GM12874 (cell line): ENCODE measurements at regions not wholly inside any gene's neighbourhood (a gene's known extent, or its start where the extent isn't known, plus 50 kb on each side); places are given as distances from the start of the nearest gene placed in this dataset.

Experiments
- TF ChIP-seq, protein P1 (sequence below): IDR thresholded peaks from 2 replicates; pipeline ENCODE4 v1.5.1; 2011; ENCODE audit warnings: low read depth, mild to moderate bottlenecking, control low read depth, low read length, moderate library complexity; ENCODE audit not compliant: insufficient read depth

DNA sequence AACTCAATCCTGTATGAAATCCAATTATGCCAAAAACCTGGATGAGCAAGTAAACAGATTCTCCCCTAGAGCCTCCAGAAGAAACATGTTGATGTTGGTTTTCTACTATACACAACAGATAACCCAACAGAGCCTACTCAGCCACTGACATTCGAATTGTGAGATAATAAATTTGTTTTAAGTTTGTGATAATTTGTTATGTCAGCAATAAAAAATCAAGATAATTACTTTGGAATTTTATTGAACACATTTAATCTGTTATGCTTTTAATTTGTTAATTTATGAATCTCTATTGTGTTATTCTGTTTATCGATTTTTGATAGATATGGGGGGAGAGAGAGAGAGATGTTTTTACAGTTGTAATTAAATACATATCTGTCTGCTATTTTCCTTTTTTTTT lies 1016.1 kb upstream of the PCDH7 start:
- TF ChIP-seq, protein P1, sequence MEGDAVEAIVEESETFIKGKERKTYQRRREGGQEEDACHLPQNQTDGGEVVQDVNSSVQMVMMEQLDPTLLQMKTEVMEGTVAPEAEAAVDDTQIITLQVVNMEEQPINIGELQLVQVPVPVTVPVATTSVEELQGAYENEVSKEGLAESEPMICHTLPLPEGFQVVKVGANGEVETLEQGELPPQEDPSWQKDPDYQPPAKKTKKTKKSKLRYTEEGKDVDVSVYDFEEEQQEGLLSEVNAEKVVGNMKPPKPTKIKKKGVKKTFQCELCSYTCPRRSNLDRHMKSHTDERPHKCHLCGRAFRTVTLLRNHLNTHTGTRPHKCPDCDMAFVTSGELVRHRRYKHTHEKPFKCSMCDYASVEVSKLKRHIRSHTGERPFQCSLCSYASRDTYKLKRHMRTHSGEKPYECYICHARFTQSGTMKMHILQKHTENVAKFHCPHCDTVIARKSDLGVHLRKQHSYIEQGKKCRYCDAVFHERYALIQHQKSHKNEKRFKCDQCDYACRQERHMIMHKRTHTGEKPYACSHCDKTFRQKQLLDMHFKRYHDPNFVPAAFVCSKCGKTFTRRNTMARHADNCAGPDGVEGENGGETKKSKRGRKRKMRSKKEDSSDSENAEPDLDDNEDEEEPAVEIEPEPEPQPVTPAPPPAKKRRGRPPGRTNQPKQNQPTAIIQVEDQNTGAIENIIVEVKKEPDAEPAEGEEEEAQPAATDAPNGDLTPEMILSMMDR, result no peak

DNA sequence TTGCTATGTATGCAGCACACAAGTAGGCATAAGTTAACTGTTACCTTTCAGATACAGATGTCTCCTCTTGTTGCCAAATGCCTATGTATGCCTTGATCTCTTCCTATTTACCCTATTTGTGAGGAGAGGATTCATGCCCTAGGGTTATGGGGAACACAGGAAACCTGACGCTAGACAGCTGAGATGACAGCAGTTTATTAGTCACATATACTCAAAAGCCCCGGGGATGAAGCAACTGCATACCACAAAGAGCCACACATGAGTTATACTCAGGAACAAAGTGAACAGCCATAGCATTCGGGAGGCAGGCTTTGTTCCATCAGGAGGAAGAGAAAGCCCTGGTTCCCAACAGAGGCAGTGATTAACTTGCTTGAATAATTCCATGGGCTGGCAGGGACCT lies 1011.7 kb upstream of the PCDH7 start:
- TF ChIP-seq, protein P1, result no peak

DNA sequence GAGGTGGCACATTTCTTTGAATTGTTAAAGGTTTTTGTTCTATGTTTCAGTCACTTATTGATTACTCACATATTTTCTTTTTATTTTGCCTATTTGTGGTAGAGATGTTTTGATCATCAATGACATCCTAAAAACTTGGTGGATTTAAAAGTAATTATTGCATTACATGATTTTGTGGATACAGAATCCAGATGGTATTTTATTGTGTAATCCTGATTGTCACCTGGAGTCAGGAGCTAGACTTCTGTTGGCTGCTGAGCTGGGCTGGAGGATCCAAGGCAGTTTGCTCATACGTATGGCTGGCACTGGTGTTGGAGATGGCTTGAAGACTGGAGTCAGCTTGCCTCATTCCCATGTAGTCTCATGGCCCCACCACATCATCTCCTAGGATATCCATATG lies 1009.6 kb upstream of the PCDH7 start:
- TF ChIP-seq, protein P1, result no peak

DNA sequence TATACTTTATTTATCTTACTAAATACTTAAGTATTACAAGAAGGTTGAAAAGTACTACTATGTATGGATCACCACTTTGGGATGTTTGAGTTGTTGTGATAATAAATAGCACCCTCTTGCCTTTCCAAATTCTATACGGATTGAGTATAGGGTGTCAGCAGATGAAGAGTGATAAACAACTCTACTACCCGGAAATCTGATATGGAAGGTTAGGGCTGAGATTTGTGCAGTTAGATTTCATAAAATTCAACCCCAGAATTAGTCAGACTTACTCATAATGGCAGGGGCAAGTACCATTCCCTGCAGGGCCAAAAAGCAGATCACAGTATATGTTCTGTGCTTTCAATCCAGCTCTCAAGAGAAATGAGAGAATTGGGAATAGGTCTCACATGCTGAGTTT lies 1008.9 kb upstream of the PCDH7 start:
- TF ChIP-seq, protein P1, result no peak

DNA sequence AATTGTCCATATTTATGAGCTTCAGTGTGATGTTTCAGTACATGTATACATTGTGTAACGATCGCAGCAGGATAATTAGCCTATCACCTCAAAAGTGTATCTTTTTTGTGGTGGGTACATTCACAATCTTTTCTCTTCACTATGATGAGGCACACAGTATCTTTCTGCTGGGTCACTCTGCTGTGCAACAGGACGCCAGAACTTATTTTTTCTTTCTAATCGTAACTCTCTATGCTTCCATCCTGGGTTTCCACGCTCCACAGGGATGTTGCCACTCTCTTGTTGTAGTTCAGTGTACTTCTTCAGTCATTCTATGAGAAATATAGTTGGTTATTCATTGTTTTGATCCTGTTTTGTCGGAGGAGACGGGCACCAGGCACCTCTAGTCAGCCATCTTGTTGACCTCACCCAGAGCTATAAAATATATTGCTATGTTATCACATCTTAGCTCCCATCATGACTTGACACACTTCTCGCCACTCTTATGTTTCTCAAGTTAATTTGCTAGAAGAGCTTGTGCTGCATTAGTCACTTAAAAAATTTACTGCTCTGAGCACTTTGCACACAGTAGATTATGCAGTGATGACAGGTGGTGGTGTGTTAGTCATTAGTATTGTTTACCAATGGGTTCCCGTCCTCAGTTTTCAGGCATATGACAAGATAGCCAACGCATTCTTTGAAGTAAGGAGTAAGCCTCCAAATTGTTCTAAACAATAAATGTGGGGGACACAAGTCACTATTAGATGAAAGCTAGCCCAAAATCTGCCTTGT lies 1002.7 kb upstream of the PCDH7 start:
- TF ChIP-seq, protein P1, result no peak

DNA sequence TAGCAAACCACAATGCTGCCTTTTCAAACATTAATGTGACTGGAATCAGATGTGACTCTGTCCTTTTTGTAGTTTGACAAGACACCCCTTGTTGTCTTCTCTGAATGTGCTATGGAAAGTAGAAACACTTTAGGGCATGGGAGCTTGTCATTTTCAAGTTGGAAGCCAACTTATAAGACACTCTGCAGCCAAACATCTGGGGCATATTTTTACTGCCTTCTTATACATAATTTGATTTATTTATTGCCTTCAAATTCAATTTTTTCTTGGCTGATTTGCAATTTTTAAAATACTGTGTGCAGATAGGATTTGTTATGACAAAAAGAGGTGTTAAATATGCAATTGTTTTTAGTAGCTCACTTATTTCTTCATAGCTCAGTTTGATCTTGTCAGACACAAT lies 1002.0 kb upstream of the PCDH7 start:
- TF ChIP-seq, protein P1, result no peak

DNA sequence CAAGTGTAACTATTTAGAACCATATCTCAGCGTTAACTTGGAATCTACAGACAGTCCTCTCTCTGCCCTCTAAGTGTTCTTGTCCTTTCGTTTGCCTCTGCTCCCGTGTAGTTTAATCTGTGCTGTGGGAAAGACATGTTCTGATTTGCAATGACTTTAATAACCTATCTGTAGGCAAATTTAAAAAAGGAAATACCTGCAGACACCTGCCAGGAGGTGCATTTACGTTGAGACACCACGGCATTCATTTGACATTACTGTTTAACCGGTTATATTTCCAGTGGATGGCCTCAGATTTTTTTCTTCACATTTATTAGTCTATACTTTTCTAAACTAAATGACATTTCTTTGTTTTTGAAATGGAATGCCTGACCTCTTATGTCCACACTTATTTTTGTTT lies 997.9 kb upstream of the PCDH7 start:
- TF ChIP-seq, protein P1, result no peak

DNA sequence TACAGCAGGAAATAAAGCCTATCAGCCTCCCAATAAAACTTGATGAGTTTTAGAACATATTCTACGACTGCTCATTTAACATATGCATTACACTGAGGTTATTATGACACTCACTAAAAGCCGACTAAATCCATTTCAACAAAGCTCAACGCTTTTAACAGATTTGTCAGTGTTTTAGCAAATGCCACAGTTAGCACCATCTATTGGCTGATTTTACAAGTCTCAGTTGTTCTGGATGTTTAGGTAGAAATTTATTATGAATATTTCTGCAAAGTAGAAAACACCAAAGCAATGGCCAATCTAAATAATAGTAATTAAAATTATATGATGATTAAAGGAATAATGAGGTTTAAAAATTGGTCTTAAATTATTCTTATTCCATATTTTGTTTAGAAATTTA lies 993.2 kb upstream of the PCDH7 start:
- TF ChIP-seq, protein P1, result no peak
